T-helper 9 cell (primary cell): ENCODE measurements at regions not wholly inside any gene's neighbourhood (a gene's known extent, or its start where the extent isn't known, plus 50 kb on each side); places are given as distances from the start of the nearest gene placed in this dataset.
"Not testable (repeated sequence)": the region's sequence is repeated elsewhere in the genome, so short reads cannot be mapped to it uniquely, and the experiment has no call there.

ENCODE experiments used
- DNase-seq: peaks from one replicate; pipeline ENCODE4 v3.0.0-alpha.2; 2020

DNA sequence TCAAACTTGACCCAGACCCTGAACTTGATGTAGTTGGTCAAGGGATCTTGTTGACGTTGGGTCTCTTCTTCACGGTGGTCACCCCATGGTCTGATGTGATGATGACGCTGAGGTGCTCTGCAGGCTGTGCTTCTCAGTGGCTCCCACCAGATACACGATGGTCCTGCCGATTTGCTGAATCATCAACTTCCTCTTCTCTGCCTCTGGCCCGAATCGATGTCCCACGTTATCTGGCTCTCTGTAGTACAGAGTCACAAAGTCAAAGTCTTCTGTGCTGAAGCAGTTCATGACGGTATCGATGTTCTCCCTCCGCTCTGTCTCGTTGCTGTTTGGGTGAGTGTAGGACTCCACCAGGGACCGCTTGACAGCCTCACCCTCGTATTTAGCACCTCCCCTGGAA is 58.5 kb upstream of the ZNF195 start:
- DNase-seq = not testable (repeated sequence)

DNA sequence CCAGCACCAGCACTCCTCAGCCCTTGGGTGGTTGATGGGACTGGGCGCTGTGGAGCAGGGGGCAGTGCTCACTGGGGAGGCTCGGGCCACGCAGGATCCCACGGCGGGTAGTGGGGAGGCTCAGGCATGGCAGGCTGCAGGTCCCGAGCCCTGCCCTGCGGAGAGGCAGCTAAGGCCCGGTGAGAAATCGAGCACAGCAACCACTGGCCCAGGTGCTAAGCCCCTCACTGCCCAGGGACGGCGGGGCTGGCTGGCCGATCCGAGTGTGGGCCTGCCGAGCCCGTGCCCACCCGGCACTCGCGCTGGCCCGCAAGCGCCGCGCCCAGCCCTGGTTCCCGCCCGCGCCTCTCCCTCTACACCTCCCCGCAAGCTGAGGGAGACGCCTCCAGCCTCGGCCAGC is 56.0 kb upstream of the ZNF195 start:
- no peak for DNase-seq

DNA sequence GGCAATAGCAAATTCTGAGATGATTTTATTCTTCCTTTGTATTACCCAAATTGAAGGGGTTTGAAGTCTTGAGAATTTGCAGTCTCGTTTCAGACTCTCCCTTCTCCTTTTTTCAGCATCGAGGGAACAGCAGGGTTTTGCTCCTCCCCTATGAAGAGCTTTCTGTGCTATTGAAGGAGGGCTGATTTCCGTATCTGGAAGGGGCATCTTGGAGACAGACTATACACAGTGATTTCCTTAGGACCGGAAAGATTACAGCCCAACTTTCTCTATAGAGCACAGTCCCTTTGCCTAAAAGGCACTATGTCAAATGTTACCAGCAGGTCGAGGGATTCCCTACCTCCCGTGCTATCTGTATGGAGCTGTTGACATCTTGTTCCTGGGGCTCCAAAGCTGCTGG is 50.2 kb upstream of the ZNF195 start:
- not testable (repeated sequence) for DNase-seq
